Ovary (tissue), 3 donors: ENCODE measurements at regions not wholly inside any gene's neighbourhood (a gene's known extent, or its start where the extent isn't known, plus 50 kb on each side); places are given as distances from the start of the nearest gene placed in this dataset.

Source experiments
- POLR2A ChIP-seq: fragments of 450-650 bp; IDR thresholded peaks from one replicate; pipeline ENCODE4 v1.6.1; 2017; ENCODE audit warnings: antibody characterized with exemption, mild to moderate bottlenecking, moderate library complexity
- TF ChIP-seq, protein P1 (sequence below), 3 donors: fragments of 450-650 bp in 2 of 3; fragments of 200-600 bp in 1 of 3; IDR thresholded peaks; one replicate each; pipeline versions ENCODE4 v1.5.1 to v1.8.0; 2016 to 2022; ENCODE audit warnings: antibody characterized with exemption in 3 of 3, mild to moderate bottlenecking in 1 of 3
- donor health status: DM: no; HTN: no; CAD: no.

DNA sequence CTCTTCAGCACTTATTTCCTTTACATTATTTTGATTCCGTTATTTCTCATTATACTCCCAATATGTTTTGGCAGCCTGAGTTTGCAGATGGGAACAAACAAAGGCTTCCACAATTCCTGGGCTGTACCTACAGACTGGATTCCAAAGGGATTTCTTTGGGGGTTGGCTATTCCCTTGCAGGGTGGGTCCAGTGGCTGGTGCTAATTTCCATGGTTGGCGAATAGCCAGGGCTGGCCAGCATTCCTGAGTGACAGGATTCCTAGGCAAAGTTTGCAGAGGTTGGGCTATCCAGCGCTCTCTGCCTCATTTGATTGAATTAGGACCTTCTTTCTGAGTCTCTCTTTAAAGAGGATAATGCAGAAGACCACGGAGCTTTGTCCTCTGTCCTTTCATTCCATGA, 207.4 kb downstream of the MAF start:
- TF ChIP-seq, protein P1, sequence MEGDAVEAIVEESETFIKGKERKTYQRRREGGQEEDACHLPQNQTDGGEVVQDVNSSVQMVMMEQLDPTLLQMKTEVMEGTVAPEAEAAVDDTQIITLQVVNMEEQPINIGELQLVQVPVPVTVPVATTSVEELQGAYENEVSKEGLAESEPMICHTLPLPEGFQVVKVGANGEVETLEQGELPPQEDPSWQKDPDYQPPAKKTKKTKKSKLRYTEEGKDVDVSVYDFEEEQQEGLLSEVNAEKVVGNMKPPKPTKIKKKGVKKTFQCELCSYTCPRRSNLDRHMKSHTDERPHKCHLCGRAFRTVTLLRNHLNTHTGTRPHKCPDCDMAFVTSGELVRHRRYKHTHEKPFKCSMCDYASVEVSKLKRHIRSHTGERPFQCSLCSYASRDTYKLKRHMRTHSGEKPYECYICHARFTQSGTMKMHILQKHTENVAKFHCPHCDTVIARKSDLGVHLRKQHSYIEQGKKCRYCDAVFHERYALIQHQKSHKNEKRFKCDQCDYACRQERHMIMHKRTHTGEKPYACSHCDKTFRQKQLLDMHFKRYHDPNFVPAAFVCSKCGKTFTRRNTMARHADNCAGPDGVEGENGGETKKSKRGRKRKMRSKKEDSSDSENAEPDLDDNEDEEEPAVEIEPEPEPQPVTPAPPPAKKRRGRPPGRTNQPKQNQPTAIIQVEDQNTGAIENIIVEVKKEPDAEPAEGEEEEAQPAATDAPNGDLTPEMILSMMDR (IDR thresholded peaks at IDR 0.05) = no peak
- TF ChIP-seq POLR2A = no peak
